DMS153 treated with DMSO at 0.1 percent for 48 hours (cell line): ENCODE measurements at regions not wholly inside any gene's neighbourhood (a gene's known extent, or its start where the extent isn't known, plus 50 kb on each side); places are given as distances from the start of the nearest gene placed in this dataset.
"Not testable (repeated sequence)": the region's sequence is repeated elsewhere in the genome, so short reads cannot be mapped to it uniquely, and the experiment has no call there.

Experiments
- DNase-seq: peaks from one replicate; lab custom pipeline; 2025; ENCODE audit not compliant: unreplicated experiment; lab: John Stamatoyannopoulos, UW

- no peak for DNase-seq
These were observed 207.9 kb downstream of the BMP4 start for GRCh38 chr14:53748691-53749090.

DNA sequence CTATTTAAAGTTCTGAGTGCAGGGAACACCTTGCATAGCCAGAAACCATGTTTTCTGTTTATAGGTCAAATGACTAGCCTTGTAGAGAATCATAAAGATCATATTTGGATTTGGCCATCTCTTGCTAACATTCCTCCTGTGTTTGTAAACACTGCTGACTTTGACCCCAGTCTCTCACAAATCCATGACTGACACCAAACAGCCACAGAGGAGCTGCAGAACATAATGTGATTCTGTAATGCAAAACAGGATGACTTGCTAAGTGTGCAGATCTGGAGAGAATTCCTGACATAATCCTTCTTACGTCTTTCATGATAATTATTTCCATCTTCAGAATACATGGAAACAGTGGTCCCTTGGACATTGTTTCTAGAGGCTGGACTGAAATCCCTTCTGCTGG is 211.8 kb downstream of the BMP4 start:
- DNase-seq, result no peak

DNA sequence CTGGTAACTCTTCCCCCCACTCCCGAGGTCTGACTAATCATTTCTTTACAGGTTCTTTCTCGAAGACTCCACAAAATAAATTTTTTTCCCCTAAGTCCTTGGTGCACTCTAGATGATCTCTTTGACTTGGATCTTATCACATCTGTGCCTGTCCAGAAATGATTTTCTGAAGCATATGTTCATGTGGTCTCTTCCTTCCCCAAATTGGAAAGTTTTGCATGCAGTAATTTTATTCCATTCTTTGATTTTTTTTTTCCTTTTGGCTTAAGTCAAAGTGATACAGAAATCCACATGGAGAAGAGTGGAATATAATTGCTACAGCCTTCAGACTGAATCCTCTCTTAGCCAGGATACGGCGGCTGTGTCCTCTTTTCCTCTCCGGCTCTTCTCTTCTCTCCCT is 213.3 kb downstream of the BMP4 start:
- DNase-seq, result no peak

GRCh38 chr14:53742233-53742620 is 214.4 kb downstream of the BMP4 start:
- DNase-seq, result no peak

DNA sequence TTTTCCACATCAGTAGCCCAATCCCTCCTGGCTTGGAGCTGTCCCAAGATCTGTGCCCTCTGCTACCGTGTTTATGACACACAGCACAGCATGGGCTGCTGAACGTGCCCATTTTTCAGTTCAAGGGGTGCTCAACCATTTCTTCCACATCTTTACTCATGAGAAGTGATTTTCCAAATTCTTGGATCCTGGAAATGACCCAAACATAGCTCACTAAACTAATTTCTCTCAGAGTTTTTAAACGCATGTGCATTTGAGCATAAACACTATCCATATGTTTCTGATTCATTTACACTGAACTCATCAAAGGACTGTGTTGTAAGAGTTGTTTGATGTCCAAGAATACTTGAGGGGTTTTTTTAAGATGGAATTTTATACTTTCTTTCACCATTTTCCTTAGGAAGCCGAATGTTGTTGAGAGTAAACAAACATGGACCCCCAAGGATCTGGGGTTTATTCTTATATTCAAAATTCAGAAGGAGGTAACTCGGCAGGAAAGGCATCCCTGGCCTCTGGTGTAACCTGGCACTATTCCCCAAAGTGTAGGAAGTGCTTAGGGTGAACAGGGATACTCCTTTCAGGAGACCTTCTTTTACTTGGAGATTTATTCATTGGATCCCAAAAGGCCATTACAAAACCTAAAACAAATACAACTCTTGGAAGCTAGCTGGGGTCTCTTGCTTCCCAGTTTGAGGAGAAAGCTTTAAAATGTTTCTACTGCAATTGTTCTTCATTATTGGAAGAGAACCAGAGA is 215.0 kb downstream of the BMP4 start:
- no peak for DNase-seq

- no peak for DNase-seq
These were observed 216.1 kb downstream of the BMP4 start for GRCh38 chr14:53740570-53740969.

GRCh38 chr14:53735916-53736315 is 220.7 kb downstream of the BMP4 start:
- DNase-seq, result no peak

DNA sequence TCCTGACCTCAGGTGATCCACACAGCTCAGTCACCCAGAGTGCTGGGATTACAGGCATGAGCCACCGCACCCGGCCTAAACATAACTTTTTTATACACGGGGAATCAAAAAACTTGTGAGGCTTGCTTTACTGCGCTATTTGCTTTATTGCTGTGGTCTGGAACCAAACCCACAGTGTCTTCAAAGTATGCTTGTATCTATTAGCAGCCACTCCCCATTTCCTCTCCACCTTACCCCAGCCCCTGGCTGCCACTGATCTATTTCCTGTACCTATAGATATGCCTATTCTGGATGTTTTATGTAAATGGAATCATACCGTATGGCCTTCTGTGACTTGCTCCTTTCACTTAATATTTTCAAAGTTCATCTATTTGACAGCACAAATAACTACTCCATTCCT is 233.4 kb downstream of the BMP4 start:
- no peak for DNase-seq

DNA sequence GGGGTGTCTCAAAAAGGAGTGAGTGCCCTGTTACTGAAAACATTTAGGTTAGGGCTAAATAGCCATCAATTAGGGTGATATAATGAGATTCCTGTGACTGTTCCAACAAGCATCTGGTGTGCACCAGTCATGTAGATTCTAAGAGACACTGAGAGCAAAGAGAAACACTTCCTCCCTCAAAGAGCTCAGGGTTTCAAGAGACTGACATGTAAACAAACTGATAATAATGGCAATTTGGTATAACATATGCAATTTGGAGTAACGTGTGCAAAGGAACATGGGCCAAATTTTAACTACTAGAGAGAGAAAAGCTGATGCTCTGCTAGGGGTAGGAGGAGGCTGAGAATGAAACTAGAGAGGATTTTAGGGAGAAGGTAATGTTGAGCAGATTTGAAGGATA is 237.1 kb downstream of the BMP4 start:
- no peak for DNase-seq

DNA sequence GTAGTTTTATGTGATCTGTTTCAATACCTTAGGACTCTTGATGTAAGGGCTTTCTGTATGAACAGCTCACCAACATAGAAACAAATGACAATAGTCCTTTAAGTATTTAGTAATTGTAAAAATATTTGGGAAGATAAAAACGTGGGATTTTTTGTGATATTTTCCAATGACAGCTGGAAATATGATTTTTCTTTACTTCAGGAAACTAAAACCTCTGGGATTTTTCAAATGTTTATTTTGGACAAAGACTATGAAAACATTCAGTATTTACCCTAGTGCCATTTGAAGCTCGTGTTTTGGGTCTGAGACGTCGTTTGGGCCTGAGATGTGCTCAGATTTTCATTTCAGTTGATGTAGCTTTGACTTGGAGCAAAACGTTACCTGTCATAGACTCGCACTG is 240.0 kb downstream of the BMP4 start:
- DNase-seq, result no peak

GRCh38 chr14:53715193-53715721 is 241.4 kb downstream of the BMP4 start:
- no peak for DNase-seq

DNA sequence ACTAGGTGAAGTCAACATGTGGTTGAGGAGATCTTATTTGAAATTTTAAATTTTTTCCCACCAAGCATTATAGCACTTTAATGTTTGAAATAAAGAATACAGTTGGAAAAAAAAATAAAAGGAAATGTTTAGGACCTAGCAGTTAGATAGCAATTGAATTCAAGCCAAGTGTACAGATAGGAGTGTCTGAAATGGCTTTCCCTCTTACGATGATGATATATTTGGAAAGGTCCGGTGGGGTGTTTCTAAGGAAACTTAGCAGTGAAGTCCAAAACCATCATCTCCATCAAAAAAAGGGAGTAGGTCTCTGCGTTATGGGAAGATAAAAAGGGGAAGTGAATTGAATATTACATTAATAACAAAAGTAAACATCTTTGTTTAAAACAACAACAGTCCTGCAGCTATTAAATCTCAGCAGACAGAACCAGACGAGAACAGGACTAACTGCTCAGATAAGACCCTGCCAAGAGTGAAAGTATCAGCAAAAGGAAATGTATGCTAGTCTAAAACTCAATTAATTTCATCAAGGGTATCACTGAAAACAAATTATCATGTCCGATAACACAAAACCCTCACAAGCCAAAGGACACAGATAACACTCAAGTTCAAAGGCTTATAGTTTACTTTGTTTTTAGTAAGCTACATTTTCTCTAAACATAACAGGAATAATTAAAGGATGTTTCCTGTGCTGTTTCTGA is 242.0 kb downstream of the BMP4 start:
- DNase-seq, result no peak

DNA sequence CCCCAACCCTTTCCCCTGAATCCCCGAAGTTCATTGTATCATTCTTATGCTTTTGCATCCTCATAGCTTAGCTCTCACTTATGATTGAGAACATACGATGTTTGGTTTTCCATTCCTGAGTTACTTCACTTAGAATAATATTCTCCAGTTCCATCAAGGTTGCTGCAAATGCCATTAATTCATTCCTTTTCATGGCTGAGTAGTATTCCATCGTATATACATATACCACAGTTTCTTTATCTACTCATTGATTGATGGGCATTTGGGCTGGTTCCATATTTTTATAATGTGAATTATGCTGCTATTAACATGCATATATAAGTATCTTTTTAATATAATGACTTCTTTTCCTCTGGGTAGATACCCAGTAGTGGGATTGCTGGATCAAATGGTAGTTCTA is 243.7 kb downstream of the BMP4 start:
- not testable (repeated sequence) for DNase-seq

DNA sequence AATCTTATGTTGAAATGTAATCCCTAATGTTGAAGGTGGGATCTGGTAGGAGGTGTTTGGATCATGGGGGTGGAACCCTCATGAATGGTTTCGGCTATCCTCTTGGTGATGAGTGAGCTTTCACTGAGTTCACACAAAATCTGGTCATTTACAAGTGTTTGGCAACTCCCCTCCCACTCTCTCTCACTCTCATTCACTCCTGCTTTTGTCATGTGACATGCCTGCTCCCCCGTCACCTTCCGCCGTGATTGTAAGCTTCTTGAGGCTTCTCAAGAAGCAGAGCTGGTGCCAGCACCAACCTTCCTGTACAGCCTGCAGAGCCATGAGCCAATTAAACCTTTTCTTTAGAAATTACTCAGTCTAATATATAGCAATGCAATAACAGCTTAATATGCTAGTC is 245.4 kb downstream of the BMP4 start:
- DNase-seq, result no peak

DNA sequence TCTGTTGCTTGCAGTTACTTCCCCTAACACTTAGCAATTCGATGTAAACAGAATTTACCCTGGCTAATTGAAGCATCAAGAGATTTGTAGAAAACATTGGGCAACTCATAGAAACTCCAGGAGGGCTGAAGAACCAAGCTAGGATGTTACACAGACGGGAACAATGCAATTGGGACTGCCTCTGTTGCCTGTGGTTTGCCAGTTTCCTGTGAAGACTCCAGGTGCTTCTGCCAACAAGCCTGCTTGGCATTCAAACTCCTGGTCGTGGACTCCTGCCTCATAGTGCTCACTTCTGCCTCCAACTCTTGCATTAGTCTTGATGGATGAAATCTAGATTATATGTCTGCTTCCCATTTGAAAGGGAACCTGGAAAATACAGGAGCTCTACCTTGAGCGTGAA is 246.0 kb downstream of the BMP4 start:
- DNase-seq, result no peak

- DNase-seq, result no peak
These were observed 247.2 kb downstream of the BMP4 start for GRCh38 chr14:53709381-53709780.

DNA sequence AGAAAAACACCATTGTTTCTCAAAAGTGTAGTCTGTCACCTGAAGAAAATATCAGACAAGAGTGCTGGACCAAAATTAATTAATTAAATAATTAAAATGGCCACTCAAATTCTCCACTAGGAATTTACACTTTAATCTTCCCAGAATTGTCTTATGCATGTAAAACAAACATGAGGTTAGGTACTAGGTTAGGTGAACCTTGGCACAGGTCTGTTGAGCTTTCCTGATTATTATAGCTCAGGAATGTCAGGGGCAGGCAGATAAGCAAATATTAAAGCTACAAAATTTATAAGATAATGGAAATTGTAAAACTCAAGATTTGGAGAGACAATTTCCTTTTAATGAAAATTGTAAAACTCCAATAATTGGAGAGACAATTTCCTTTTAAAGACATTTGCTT is 253.2 kb downstream of the BMP4 start:
- DNase-seq, result no peak

GRCh38 chr14:53701108-53701875 is 255.3 kb downstream of the BMP4 start:
- no peak for DNase-seq

DNA sequence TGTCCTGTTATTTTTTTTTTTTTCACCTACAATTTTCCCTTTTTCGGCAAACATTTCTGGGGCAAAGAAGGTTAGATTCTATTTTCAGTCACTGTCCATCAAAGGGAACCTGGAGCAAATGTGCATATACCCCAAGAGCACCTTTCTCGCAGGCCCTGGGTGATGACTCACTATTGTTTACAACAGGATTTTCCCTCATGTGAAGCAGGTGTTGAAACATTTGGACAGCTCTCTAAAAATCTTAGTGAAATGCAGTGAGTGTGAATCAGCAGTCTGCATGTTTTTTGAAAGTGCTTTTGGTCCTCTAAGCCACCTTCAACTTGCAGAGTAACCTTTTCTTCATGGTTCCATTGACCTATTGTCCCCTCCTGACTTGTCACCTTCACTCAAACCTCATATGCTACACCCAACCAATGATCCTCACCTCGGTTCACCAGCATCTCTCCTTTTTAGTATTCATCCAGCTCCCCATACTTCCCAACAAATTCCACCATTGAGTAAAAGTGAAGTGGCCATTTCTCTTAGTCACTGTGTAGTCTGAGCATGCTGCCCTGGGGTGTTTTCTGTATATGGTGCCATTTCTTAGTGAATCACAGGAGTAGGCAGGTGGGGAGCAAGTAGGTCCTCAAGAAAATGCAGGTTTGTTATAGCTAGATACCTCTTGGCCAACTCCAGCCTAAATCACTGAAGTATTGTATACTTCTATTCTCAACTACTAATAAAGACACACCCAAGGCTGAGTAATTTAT is 260.2 kb downstream of the BMP4 start:
- no peak for DNase-seq

DNA sequence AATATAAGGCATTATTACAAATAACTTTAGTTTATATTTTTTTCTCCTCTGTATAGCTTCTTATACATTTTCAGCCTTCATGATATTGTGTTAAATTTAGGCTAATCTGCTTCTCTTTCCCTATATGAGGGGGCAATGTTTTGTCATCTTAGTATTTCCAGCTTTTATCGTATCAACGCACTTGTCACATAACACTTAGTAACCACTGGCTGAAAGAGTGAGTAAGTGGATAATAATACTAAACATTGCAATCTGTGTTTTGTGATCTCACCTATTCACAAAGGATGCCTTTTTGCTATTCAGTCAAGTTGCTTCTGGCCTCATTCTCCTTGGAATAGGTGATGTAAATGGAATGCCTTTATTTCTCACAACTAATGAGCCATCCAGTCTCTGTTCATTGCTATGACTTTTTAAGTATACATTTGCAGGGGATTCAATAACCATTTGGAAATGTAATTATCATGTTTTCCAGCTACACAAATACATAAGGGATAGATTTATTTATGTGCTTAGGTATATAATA is 260.9 kb downstream of the BMP4 start:
- no peak for DNase-seq

GRCh38 chr14:53692885-53693284 is 263.7 kb downstream of the BMP4 start:
- no peak for DNase-seq
